GM13977 (cell line): ENCODE measurements at regions not wholly inside any gene's neighbourhood (a gene's known extent, or its start where the extent isn't known, plus 50 kb on each side); places are given as distances from the start of the nearest gene placed in this dataset.
"Not testable (repeated sequence)": the region's sequence is repeated elsewhere in the genome, so short reads cannot be mapped to it uniquely, and the experiment has no call there.

Experiments used
- DNase-seq: peaks from one replicate; pipeline ENCODE4 v3.0.0; 2012; ENCODE audit warnings: low spot score
- CTCF ChIP-seq: IDR thresholded peaks from 2 replicates; pipeline ENCODE4 v1.5.1; 2012; ENCODE audit warnings: mild to moderate bottlenecking, control low read depth; ENCODE audit not compliant: insufficient read depth; ENCODE audit errors: extremely low read depth, missing control alignments
- in situ Hi-C: fragments of 300-500 bp; cut with MboI; formaldehyde crosslinking; loops from one replicate; pipeline ENCODE4 v1.12.0; 2022; ENCODE audit warnings: low sequenced_read_pairs, low pct_unique_long_range_greater_than_20kb, mixed read lengths, inconsistent platforms; ENCODE audit not compliant: unreplicated experiment

DNA sequence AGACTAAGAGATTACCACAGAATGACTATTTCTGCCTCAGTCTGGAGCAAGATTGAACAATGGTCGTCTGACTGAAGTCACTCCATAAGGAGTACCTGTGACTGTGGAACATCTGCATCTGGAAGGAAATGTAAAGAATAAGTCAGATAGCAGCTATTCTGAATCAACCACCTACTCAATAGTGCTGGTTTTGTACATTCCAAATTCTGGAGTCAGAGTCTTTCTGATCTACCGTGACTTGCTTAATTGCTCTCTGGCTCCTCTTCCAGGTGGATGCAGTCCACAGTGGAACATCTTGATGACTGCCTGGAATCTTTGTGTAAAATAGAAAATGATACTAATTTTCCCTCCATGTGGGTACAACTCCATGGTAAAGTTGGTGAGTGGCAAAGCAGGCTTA lies 156.3 kb upstream of the SEMA3C start:
- TF ChIP-seq CTCF = no peak
- no peak for DNase-seq
- in situ Hi-C loops = no loop called here

- no peak for DNase-seq
- in situ Hi-C loops = no loop called here
- no peak for TF ChIP-seq CTCF
These were observed 155.6 kb upstream of the SEMA3C start for GRCh38 chr7:81074406-81074805.

GRCh38 chr7:81073931-81074251 lies 155.0 kb upstream of the SEMA3C start:
- no peak for TF ChIP-seq CTCF
- in situ Hi-C loops = no loop called here
- DNase-seq = no peak

GRCh38 chr7:81070956-81071355 lies 152.1 kb upstream of the SEMA3C start:
- in situ Hi-C loops = no loop called here
- DNase-seq = no peak
- TF ChIP-seq CTCF = no peak

DNA sequence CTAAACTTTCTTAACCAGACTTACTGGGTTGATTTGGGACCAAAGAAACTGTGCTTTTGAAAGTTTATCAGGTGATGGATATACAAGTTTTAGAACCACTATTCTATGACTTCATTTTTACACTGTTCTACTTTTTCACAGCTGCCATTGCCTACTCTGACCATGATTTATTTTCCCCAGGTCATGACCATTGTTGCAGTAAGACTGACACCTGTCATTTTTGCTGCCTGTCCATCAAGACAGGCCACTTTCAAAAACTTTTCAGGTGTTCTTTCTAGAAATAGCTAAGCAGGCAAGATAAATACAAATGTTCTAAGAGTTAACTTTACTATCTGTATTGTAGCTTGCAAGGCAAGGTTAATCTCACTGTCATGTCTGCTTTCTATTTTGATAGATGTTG lies 147.9 kb upstream of the SEMA3C start:
- no peak for TF ChIP-seq CTCF
- no peak for DNase-seq
- in situ Hi-C loops = no loop called here

DNA sequence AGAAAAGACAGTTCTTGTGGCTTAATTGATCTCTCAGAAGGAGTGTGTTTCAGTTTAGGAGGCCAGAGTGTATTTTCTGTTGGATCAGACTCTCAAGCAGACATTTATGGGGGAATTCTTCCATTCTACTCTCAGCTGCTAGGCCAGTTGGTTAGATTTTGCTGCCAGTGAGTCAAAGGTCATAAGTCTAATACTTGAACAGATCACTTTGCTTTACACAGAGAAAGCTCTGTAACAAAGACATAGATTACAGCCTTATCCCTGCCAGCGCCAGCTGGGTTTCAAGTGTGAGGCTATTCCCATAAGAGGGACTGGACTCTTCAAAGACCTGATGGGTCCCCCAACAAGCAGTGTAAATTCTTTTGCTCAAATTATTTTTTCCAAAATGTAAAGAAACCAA lies 145.6 kb upstream of the SEMA3C start:
- no peak for DNase-seq
- in situ Hi-C loops = no loop called here
- no peak for TF ChIP-seq CTCF

DNA sequence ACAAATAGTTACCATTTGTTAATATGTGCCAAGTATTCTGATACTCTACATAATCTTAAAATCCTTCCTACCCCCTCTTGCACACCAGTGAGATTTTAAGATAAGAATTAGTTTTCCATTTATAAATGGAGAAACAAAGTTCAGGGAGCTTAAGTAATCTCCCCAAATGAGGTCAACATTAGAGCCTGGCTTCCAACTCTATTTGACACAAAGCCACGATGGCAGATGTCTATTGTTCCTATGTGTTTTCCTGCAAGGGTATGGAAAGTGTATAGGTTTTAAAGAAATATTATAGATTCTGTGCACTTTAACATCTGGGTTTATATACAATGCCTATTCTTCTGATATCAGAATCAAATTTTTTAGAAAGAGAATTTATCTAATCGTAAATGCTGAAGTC lies 143.9 kb upstream of the SEMA3C start:
- no peak for TF ChIP-seq CTCF
- no peak for DNase-seq
- in situ Hi-C loops = no loop called here

- in situ Hi-C loops, DNase-seq: not testable (repeated sequence)
These were observed 138.6 kb upstream of the SEMA3C start for GRCh38 chr7:81057469-81057868.
